HG03196 (cell line): ENCODE measurements at regions not wholly inside any gene's neighbourhood (a gene's known extent, or its start where the extent isn't known, plus 50 kb on each side); places are given as distances from the start of the nearest gene placed in this dataset.

Experiments used
- ATAC-seq: cut with Tn5 transposase; IDR thresholded peaks from one replicate; pipeline ENCODE4 v1.9.1; 2021; ENCODE audit not compliant: unreplicated experiment

DNA sequence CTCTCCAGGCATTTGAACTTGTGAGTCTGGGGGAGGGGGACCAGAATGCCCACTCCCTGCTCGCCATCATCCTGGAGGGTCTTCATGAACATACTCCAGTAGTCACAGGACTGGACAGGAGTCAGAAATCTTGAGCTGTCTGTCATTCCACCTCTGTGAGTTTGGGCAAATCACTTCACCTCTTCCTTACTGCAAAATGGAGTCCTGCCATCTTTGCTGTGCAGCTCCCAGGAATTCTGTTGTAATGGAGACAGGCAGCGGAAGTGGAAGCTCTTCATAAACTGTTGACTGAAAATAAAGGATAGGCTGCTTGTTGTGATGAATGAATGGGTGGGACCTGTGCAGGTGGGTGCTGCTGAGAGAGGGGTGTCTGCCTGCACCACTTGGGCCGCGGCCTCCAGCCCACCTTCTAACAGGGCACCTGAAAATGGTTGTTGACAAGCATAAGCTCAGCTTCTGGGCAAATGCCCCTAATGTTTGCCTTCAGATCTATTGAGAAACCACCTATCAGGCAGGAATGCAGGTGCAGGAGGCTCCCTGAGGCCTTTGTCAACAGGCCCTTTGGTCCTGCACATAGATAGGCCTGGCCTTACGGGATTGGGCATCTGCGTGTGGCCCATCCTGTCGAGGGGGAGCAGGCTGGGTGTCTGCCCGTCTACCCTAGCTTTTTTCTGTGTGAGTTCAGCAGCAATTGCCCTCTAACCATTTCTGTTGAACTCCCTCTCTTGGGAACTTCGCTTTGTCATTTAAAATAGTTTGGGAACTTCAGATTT, 321.0 kb downstream of the RPS6KC1 start:
- ATAC-seq: no peak

DNA sequence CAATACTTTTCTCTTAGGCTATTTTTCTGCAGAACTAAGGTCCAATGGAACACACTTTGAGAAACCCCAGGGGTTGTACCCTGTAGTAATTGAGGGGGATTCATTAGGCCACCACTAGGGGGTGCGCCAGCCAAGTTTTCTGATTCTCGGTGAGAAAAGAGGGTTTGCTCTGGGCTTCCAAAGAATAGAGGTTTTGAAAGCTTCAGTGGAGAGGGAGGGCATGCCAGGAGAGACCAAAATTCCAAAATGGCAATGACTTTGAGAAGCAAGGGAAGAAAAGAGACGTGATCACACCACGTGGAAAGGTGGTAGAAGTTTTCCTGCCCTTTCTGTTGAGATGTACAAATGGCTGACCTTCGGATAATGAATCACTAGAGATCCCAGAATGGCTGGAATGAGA, 323.3 kb downstream of the RPS6KC1 start:
- ATAC-seq: peak; percentile 83

DNA sequence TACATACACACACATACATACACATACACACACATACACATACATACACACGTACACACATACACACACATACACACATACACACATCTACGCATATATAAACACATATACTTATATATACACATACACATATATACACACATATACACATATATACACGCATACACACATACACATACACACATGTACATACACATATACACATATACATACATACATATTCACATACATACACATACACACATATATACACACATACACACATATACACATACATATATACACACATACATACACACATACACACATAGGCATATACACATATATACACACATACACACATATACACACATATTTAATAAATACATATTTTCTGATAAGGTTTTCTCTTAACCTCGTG, 324.0 kb downstream of the RPS6KC1 start:
- ATAC-seq: no peak

DNA sequence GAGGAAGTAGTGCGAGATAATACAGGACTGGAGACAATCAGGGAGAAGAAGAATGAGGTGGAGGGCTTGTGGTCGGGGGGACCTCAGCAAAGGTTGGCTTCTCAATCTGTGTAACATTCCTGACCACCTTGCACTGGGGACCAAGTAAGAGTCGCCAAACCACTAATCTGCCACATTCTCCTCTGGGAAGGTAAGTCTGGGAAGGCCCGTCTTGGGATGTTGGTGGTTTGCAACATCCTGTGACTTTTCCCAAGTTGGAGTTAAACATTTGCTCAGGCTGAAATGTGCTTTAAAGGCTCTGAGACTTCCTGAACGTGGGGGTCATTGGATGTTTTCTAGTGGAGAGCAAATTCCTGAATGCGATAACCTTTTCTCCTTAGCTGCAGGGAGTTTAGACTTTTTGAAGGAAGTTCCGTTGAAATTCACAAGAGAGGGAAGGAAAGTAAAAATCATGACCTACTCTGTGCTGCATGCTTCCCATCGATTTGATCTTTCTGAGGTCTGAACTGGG, 325.9 kb downstream of the RPS6KC1 start:
- no peak for ATAC-seq

DNA sequence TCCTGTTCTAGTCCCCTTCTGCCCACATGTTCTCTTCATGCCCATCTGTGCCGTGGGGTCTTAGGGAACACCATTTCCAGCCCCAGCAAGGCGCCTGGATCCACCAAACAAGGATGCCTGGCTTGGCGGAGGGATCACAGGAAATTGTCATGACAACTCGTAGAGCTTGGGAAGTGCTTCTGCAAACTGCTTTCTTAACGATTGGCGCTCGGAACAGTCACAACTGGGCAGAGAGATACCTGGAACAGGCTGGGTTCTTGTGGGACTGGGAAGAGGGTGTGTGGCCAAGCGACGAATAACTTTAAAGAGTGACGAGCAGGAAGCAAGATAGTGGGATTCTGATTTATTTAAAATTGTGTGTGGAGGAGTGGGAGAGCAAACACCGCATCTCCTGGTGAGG, 329.8 kb downstream of the RPS6KC1 start:
- ATAC-seq: no peak

DNA sequence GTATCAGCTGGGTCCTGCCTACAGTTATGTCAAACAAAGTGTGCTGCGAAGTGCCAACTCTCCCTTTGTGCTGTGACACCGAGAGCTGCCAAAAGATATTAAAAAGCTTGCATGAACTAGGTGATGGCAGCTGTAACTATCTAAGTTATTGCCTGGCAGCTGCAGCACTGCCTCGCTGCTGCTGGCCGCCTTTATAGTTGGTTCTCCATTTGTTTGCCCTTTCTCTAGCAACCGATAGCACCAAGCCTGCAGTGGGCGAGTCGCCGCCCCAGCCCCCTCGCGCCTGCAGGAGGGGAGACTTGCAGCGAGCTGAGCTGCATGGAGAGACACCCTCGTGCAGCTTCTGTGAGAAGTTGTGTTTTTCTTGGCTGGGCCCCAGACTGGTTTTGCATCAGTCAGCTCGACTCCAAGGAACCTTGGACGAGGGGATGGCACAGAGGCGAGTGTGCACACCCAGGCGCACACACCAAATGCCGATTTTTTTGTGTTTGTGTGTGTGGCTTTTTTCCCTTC, 330.6 kb downstream of the RPS6KC1 start:
- no peak for ATAC-seq

DNA sequence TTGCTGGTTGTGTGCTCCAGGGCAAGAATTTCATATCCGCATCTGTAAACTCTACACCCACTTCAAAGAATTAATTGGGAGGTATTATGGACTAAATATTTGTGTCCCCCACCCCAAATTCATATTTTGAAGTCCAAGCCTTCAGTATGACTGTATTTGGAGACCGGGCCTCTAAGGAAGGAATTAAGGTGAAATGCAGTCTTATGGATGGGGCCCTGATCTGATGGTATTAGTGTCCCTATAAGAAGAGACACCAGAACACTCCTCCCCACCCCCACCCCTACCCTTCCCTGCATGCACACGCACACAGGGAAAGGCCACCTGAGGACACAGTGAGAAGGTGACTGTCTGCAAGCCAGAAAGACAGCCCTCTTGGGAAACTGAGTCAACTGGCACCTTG, 332.4 kb downstream of the RPS6KC1 start:
- no peak for ATAC-seq

DNA sequence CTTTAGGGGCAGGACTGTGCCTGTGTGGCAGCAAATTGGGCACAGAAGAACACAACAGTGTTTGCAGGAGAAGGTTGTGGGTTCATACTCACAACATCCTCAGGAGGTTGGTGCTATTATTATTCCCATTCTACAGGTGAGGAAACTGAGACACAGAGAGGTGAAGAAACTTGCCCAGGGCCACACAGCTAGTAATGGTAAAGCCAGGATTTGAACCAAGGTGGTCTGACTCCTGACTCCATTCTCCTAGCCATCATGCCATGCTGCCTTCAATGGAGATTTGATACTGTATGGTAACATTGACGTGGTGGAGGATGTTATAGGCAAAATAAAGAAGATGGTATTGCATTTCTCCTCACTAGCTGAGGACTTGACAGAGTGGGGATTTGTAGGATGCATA, 334.2 kb downstream of the RPS6KC1 start:
- ATAC-seq: no peak

DNA sequence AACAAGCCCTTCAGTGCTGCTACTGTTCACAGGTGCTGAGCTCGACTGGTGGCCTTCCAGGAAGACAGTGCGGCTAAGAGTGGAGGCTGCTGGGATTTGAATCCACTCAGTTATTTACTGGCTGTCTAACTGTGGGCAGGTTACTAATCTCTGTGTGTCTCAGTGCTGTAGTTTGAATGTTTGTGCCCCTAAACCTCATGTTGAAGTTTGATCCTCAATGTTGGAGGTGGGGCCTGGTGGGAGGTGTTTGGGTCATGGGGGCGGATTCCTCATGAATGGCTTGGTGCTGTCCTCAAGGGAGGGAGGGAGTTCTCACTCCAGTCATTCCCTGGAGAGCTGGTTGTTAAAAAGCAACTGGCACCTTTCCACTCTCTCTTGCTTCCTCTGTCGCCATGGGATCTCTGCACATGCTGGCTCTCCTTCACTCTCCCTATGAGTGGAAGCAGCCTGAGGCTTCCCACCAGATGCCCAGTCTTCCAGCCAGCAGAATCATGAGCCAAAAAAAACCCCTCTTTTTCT, 334.8 kb downstream of the RPS6KC1 start:
- ATAC-seq: no peak

DNA sequence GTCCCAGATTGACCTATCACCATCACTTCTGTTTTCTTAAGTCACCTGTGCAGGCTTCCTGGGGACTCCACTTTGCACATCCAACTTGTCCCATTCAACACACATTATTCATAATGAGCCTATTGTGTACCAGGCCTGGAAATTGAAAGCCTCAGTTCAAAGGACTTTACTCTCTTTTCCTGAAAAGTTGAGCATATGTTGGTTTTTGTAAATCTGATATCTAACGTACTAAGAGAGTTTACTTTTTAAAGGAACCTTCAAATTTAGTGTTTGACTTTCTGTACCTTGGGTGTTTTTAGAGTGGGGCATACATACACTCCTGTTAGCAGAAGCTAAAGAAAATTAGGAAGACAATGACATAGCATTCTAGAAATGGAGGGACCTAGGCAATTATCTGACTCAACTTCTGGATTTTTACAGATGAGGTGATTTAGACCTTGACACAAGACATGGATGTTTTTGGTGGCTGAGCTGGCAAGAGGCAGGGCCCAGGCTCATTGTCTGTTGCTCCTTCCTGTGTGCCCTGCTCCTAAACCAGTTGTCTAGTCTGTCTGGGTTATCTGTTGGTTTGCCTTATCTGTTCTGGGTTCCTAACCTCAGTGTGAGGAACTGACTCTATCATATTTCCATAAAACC, 336.5 kb downstream of the RPS6KC1 start:
- ATAC-seq: no peak

DNA sequence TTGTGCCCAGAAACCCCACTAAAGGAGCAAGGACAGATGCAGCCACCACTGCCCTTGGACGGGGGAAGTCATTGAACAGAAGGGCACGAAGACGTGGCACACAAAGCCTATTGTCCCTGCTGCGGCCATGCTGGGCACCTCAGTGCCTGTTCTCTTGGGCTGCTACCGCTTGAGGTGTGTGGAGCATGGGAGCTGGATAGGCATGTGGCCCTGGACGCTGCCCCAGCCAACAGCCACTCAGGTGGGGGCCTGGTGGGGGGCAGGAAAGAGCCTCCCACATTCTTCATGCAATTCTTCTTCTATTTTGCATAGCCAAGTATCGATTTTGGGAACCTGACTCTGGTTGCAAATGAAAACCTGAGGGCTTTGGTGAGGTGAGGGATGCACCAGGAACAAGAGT, 337.2 kb downstream of the RPS6KC1 start:
- ATAC-seq: no peak

DNA sequence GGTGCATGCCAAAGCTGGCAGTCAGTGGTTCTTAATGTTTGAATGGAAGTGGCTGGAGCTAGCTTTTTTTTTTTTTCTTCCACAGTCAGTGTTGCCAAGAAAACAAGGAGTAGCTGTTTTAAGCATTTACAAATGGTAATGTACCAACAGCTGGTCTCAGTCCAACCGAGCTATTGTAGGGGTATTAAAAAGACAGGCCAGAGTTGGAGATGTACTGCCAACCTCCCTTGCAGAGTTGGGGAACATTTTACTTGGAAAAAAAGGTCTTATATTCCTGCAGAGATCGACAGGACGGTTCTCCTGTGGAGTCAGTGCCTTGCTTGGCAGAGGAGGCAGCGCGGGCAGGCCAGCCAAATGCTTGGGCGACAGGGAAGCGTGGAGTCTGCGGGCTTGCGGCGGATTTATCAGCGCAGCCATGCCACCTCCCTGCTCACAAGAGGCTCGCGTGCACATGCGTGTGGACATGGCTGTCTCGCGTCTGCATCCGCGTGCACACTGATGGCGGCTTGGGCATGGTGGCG, 338.1 kb downstream of the RPS6KC1 start:
- ATAC-seq: no peak

DNA sequence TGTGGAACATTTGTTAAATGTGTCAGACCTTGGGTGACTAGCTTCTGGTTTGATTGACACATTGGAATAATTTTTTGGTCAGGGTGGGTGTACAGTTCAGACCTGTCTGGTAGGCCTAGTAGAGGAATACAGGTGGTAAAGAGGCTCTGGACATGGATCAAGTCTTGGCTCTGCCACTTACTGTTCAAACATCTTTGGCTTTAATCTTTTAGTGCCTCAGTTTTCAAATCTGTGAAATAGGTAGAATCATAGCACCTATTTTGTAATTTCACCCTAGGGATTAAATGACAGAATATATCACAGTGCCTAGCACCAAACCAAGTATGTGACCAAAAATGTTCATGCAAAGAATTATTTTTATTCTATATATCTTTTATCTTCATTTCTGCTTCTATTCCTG, 340.4 kb downstream of the RPS6KC1 start:
- no peak for ATAC-seq

DNA sequence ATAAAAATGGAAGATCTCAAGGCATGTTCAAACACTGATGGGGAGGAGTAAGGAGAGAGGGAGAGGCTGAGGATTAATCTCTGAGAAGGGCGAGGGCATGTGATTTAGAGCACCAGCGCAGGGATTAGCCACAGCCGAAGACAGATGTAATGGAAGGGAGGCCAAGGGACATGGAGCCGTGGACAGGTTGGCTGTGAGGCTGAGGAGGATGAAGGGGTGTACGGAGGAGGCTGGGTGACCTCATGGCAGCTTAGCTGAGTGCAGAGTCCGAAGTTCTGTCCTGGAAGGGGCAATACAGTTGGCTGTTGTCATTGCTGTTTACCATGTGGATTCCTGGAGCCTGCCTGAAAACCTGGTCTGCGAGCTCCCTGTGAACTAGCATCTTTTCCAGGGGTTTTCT, 342.8 kb downstream of the RPS6KC1 start:
- ATAC-seq: no peak

DNA sequence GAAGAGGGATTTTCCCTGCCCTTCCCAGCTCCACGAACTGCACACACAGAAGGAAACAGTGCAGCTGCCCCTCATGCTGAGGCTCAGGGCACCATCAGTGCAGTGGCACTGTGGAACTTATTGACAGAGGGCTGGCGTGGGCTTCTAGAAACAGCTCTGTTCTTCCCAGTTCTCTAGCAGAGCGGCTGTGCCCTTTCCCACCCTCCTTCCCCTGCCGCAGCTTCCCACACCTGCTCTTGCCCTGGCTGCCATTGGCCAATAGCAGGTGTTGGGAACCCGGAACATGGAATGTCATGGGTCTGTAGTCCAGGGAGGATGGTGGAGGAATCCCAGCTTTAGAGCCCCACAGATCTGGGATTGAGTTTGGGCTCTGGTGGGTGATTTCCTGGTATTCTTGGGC, 343.8 kb downstream of the RPS6KC1 start:
- ATAC-seq: no peak

DNA sequence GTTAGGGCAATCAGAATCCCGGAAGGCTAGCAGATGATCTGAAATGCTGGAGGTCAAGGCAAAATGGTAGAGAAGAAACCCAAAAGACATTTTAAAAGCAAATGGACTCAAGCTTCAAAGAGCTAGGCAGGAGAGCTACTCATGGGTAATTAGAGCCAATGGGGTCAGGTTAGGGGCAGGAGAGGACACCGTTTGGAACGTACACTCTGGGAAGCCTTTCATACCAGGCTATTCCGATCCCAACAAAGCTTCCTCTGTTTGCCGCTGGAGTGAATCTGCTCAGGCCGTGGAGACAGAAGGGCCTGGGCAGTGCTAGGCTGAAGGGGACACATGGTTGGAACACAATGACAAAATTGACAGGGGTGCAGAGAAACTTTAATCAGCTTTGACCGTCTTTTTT, 346.6 kb downstream of the RPS6KC1 start:
- no peak for ATAC-seq

DNA sequence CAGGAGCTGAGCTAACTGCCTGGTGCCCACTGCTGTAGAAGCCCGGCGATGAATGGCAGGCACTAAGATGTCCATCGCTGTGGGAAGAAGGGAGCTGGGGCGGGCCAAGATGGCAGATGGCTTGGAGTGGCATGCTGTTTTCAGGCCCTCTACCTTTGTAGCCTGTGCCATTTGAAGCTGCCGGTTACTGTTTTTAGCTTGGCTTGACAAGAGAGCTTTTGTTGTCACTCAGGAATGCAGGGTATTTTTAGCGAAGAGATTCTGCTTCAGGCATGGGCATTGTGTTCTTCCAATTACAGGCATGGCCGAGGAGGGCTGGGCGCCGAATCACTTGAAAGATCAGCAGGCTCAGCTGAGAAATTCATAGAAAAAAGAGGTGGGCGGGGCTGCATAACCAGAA, 348.7 kb downstream of the RPS6KC1 start:
- no peak for ATAC-seq

DNA sequence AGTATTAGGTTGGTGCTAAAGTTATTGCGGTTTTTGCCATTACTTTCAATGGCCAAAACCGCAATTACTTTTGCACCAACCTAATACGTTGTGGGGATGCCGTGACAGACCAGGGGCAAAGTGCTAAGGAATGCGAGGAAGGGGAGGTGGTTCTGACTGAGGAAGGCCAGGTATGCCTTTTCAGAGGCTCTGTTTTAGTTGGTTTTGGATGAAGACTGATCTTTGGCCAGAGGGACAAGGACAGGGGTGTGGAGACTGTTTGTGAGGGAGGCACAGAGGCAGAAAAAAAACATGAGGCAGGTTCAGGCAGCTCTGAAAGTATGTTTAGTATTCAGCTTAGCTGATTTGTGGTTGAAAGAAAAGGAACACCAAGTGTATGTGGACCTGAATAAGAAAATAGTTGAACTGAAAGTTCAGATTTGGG, 358.2 kb downstream of the RPS6KC1 start:
- no peak for ATAC-seq

DNA sequence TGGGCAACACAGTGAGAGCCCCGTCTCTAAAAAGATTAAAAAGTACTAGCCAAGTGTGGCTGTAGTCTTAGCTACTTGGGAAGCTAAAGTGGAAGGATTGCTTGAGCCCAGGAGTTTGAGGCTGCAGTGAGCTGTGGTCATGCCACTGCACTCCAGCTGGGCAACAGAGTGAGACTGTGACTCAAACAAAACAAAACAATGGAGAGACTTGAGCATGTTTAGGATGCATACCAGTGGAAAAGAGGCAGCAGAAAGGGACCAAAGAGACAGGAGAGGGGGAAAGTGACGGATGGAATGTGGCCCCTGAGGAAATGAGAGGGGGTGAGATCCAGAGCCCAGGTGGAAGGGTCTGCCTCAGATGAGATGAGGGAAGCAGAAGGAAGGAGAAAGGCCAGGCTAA, 358.9 kb downstream of the RPS6KC1 start:
- no peak for ATAC-seq

DNA sequence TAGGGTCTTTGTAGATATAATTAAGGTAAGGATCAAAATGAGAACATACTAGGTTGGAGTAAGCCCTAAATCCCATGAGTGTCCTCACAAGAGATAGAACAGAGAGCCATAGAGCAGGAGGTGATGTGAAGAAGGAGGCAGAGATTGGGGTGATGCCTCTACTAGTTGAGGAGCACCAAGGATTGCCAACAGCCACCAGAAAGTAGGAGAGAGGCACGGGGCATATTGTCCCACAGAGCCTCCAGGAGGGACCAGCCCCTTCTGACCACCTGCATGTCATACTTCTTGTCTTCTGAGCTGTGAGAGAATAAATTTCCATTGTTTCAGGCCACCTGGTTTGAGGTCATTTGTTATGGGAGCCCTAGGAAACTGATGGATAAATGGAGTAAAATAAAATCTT, 363.3 kb downstream of the RPS6KC1 start:
- no peak for ATAC-seq

DNA sequence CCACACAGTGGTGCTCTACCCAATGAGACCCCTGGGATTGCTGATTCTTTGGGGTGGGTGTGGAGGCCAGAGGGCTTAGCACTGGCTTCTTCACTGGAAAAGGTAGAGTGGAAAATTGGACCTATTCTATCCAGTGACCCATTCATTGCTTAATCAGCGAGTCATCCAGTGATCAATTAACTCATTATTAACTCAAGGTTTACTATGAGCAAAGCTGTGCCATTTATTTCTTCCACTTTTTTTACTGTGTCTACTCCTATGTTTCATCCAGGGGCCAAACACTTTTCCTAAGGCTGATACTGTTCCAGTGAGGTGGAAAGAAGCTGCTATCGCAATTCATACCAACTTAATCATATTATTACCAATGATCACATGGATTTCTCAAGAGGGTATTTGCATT, 363.9 kb downstream of the RPS6KC1 start:
- ATAC-seq: no peak
